ENCODE measurements at regions not wholly inside any gene's neighbourhood (a gene's known extent, or its start where the extent isn't known, plus 50 kb on each side); places are given as distances from the start of the nearest gene placed in this dataset.
"Not testable (repeated sequence)": the region's sequence is repeated elsewhere in the genome, so short reads cannot be mapped to it uniquely, and the experiment has no call there.

DNA sequence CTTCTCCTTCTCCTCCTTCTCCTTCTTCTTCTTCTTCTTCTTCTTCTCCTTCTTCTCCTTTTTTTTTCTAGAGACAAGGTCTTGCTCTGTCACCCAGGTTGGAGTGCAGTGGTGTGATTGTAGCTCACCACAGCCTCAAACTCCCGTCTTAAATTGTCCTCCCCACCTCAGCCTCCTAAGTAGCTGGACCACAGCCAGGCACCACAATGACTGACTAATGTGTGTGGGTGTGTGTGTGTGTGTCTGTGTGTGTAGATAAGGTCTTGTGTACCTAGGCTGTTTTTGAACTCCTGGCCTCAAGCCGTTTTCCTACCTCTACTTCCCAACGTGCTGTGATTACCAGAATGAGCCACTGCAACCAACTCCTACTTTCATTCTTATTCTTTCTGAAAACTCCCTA, 390.9 kb downstream of the ADAM29 start:
- H3K27me3 ChIP-seq: no peaks in the 10 kb centered on the region
- TF ChIP-seq, protein P1, sequence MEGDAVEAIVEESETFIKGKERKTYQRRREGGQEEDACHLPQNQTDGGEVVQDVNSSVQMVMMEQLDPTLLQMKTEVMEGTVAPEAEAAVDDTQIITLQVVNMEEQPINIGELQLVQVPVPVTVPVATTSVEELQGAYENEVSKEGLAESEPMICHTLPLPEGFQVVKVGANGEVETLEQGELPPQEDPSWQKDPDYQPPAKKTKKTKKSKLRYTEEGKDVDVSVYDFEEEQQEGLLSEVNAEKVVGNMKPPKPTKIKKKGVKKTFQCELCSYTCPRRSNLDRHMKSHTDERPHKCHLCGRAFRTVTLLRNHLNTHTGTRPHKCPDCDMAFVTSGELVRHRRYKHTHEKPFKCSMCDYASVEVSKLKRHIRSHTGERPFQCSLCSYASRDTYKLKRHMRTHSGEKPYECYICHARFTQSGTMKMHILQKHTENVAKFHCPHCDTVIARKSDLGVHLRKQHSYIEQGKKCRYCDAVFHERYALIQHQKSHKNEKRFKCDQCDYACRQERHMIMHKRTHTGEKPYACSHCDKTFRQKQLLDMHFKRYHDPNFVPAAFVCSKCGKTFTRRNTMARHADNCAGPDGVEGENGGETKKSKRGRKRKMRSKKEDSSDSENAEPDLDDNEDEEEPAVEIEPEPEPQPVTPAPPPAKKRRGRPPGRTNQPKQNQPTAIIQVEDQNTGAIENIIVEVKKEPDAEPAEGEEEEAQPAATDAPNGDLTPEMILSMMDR (IDR thresholded peaks at IDR 0.05; ENCODE audit: low read depth, low read length): no peak

DNA sequence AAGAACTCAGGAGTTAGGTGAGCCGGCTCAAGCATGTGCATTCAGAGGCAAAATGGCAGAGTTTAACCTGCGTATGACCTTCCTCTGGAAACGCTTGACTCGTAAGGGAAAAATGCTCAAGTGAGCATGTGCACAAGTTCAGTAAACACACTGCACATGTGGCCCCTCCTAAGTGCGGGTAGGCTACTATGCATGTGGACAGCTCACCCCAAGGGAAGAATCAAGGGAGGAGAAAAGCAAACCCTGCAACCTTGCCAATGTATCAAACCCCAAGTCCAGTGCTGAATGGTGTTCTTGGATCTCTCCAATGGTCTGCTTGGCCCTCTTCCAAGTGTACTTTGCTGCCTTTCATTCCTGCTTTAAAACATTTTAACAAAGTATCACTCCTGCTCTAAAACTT, 407.1 kb downstream of the ADAM29 start:
- TF ChIP-seq, protein P1 (IDR thresholded peaks at IDR 0.05; ENCODE audit: low read depth, low read length): no peak
- no peaks in the 10 kb centered on the region for H3K4me1 ChIP-seq (ENCODE audit: low read depth)
- H3K27ac ChIP-seq: no peak overlapping the region
- H3K27me3 ChIP-seq: no peaks in the 10 kb centered on the region
- DNase-seq (ENCODE audit: low read depth in 1 of 2, low spot score in 1 of 2): no peak
- no peaks in the 10 kb centered on the region for H3K9me3 ChIP-seq (ENCODE audit: low read depth)
- H3K4me3 ChIP-seq: no peak overlapping the region
- H3K36me3 ChIP-seq: no peaks in the 10 kb centered on the region

More for the DNA sequence above, 390.9 kb downstream of the ADAM29 start:
- H3K9me3 ChIP-seq (ENCODE audit: low read depth): no peaks in the 10 kb centered on the region
- H3K27ac ChIP-seq: no peak overlapping the region
- DNase-seq (ENCODE audit: low read depth in 1 of 2, low spot score in 1 of 2): no peak
- H3K4me1 ChIP-seq (ENCODE audit: low read depth): no peaks in the 10 kb centered on the region
- H3K36me3 ChIP-seq: no peaks in the 10 kb centered on the region
- no peak overlapping the region for H3K4me3 ChIP-seq

DNA sequence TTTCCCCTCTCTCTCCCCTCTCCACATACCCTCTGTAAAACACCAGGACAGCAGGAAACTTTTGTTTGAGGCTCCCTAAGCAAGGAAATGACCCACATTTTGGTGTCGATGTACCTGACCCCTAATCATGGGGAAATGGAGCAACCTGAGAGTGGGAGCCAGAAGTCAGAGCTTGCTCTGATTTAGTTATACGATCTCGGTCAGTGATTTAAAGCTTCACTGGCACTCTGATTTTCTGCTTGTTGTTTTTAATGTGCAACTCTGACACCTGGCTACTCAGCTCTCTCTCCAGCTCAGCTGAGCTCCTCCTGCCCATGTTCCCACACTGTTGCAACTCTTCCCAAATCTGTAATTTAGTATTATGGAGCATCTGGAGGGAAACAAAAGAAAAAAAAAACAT, 408.6 kb downstream of the ADAM29 start:
- H3K36me3 ChIP-seq: no peaks in the 10 kb centered on the region
- no peaks in the 10 kb centered on the region for H3K27me3 ChIP-seq
- no peak for DNase-seq (ENCODE audit: low read depth in 1 of 2, low spot score in 1 of 2)
- H3K4me1 ChIP-seq (ENCODE audit: low read depth): no peaks in the 10 kb centered on the region
- no peak overlapping the region for H3K27ac ChIP-seq
- H3K9me3 ChIP-seq (ENCODE audit: low read depth): no peaks in the 10 kb centered on the region
- TF ChIP-seq, protein P1 (IDR thresholded peaks at IDR 0.05; ENCODE audit: low read depth, low read length): no peak
- no peak overlapping the region for H3K4me3 ChIP-seq

DNA sequence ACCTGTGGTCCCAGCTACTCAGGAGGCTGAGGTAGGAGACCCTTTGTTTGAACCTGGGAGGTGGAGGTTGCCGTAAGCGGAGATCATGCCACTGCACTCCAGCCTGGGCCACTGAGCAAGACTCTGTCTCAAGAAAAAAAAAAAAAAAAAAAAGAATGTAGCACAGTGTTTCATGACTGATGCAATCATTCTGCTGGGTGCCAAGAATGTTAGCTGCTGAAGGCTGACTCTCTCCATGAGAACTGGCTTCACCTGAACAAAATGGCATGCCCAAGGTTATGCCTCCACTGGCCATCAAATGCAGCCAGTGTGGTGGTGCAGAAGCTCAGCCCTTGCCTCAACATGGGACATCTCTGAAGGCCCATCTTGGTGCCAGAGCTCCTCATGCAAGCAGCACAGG, 412.1 kb downstream of the ADAM29 start:
- DNase-seq (ENCODE audit: low read depth in 1 of 2, low spot score in 1 of 2): no peak
- Histone ChIP-seq H3K27me3 (no peaks in the 10 kb centered on the region), H3K4me1 (ENCODE audit: low read depth) (no peaks in the 10 kb centered on the region), H3K27ac (no peak overlapping the region), H3K4me3 (no peak overlapping the region), H3K36me3 (no peaks in the 10 kb centered on the region), H3K9me3 (ENCODE audit: low read depth) (no peaks in the 10 kb centered on the region)
- TF ChIP-seq, protein P1 (IDR thresholded peaks at IDR 0.05; ENCODE audit: low read depth, low read length): no peak

DNA sequence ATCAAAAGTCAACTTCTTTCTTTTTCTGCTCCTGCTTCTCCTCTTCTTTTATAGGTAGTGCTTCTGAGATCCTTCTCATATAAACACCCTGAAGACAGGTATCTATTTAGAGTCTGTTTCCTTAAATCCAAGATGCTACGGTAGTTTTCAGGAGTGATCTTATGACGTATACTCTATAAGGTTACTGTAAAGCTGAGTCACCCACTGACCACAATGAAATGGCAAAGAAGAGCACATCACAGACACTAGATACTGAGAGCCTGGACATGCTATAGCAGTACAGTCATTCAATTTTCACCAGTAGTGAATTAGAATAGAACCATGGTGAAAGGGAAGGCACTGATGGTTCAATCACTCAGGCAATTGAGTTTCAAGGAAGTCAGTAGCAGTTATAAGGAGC, 412.5 kb downstream of the ADAM29 start:
- H3K4me3 ChIP-seq: no peak overlapping the region
- no peaks in the 10 kb centered on the region for H3K4me1 ChIP-seq (ENCODE audit: low read depth)
- TF ChIP-seq, protein P1 (IDR thresholded peaks at IDR 0.05; ENCODE audit: low read depth, low read length): no peak
- no peaks in the 10 kb centered on the region for H3K9me3 ChIP-seq (ENCODE audit: low read depth)
- no peak overlapping the region for H3K27ac ChIP-seq
- no peak for DNase-seq (ENCODE audit: low read depth in 1 of 2, low spot score in 1 of 2)
- H3K27me3 ChIP-seq: no peaks in the 10 kb centered on the region
- no peaks in the 10 kb centered on the region for H3K36me3 ChIP-seq

DNA sequence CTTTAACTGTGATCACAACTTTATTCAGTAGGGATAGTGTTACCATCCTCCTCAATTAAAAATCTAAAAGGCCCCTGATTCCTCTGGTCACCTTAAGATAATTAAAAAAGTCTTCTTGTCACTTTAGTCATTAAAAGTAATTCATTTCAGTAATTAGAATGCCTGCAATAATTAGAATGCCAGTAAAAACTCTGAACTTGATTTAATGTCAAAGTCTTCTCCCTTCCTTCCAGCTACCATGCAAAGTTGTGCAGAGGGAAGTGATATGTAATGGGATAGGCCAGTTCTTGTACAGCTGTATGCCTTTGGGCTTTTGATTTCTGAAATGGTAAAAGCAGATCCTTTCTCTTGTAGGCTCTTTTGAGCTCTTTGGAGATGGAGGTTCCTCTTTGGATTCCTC, 417.2 kb downstream of the ADAM29 start:
- TF ChIP-seq, protein P1 (IDR thresholded peaks at IDR 0.05; ENCODE audit: low read depth, low read length): no peak

DNA sequence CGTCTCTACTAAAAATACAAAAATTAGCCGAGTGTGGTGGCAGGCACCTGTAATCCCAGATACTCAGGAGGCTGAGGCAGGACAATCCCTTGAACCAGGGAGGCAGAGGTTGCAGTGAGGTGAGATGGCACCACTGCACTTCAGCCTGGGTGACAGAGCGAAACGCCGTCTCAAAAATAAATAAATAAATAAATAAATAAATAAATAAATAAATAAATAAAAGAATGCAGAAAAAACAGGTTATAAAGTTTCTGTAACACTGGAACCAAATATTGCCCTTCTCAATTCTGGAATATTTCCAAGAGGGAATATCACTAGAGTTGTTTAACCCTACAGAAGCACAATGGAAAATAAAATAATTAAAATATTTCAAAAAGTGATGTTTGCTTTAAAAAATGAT, 418.4 kb downstream of the ADAM29 start:
- DNase-seq (ENCODE audit: low read depth in 1 of 2, low spot score in 1 of 2); H3K4me1 ChIP-seq (ENCODE audit: low read depth); H3K27me3 ChIP-seq; H3K4me3 ChIP-seq; H3K9me3 ChIP-seq (ENCODE audit: low read depth); H3K36me3 ChIP-seq; H3K27ac ChIP-seq: not testable (repeated sequence)

More for the DNA sequence above, 417.2 kb downstream of the ADAM29 start:
- Histone ChIP-seq H3K27ac (no peak overlapping the region), H3K9me3 (ENCODE audit: low read depth) (no peaks in the 10 kb centered on the region), H3K27me3 (no peaks in the 10 kb centered on the region), H3K4me1 (ENCODE audit: low read depth) (no peaks in the 10 kb centered on the region), H3K4me3 (no peak overlapping the region), H3K36me3 (no peaks in the 10 kb centered on the region)
- DNase-seq (ENCODE audit: low read depth in 1 of 2, low spot score in 1 of 2): no peak
